Glutamatergic neuron (in vitro differentiated cells): ENCODE measurements at regions not wholly inside any gene's neighbourhood (a gene's known extent, or its start where the extent isn't known, plus 50 kb on each side); places are given as distances from the start of the nearest gene placed in this dataset.

Experiments
- DNase-seq: peaks from one replicate; pipeline ENCODE4 v3.0.0; 2022
- H3K27ac Mint-ChIP-seq: one replicate; pipeline ENCODE4 v1.8.0; 2020; ENCODE audit warnings: mild to moderate bottlenecking, mixed read lengths, inconsistent platforms; ENCODE audit not compliant: unreplicated experiment
- H3K27me3 Mint-ChIP-seq: one replicate; pipeline ENCODE4 v1.8.0; 2020; ENCODE audit warnings: mild to moderate bottlenecking, moderate library complexity, mixed read lengths, inconsistent platforms; ENCODE audit not compliant: unreplicated experiment
- H3K36me3 Mint-ChIP-seq: one replicate; pipeline ENCODE4 v1.8.0; 2020; ENCODE audit warnings: mild to moderate bottlenecking, mixed read lengths, inconsistent platforms; ENCODE audit not compliant: unreplicated experiment
- H3K4me1 Mint-ChIP-seq: one replicate; pipeline ENCODE4 v1.8.0; 2020; ENCODE audit warnings: mild to moderate bottlenecking, low read depth, mixed read lengths, inconsistent platforms; ENCODE audit not compliant: unreplicated experiment
- H3K4me3 Mint-ChIP-seq: one replicate; pipeline ENCODE4 v1.8.0; 2020; ENCODE audit warnings: mild to moderate bottlenecking, mixed read lengths, inconsistent platforms; ENCODE audit not compliant: unreplicated experiment
- H3K9me3 Mint-ChIP-seq: one replicate; pipeline ENCODE4 v1.8.0; 2020; ENCODE audit warnings: mild to moderate bottlenecking, moderate library complexity, mixed read lengths, inconsistent platforms; ENCODE audit not compliant: unreplicated experiment
- TF ChIP-seq, protein P1 (sequence below): fragments of 200-600 bp; sonication (generic); IDR thresholded peaks from one replicate; pipeline ENCODE4 v1.5.0; 2021; ENCODE audit not compliant: partially characterized antibody, unreplicated experiment

DNA sequence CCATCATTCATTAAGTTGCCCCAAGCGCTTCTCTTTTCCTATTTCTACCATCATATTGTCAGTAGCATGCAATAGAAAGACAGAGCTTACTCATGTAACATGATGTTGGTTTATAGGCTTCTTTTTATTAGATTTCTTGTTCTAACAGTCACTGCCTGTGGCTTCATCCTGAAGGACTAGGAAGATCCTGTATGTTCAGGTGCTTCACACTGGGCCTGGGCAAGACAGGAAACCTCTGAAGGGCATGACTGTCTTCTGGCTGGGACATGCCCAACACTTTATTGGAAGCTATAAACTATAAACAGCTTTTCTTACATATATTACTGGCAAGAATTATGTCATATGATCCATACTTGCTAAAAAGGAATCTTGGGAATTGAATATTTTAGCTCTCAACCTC is 258.4 kb upstream of the AKR1E2 start:
- Mint-ChIP-seq H3K27ac (no peak overlapping the region), H3K27me3 (no peaks in the 10 kb centered on the region), H3K9me3 (no peaks in the 10 kb centered on the region), H3K36me3 (no peaks in the 10 kb centered on the region), H3K4me3 (no peak overlapping the region), H3K4me1 (peaks cover 6% of the 10 kb centered on the region)
- TF ChIP-seq, protein P1, sequence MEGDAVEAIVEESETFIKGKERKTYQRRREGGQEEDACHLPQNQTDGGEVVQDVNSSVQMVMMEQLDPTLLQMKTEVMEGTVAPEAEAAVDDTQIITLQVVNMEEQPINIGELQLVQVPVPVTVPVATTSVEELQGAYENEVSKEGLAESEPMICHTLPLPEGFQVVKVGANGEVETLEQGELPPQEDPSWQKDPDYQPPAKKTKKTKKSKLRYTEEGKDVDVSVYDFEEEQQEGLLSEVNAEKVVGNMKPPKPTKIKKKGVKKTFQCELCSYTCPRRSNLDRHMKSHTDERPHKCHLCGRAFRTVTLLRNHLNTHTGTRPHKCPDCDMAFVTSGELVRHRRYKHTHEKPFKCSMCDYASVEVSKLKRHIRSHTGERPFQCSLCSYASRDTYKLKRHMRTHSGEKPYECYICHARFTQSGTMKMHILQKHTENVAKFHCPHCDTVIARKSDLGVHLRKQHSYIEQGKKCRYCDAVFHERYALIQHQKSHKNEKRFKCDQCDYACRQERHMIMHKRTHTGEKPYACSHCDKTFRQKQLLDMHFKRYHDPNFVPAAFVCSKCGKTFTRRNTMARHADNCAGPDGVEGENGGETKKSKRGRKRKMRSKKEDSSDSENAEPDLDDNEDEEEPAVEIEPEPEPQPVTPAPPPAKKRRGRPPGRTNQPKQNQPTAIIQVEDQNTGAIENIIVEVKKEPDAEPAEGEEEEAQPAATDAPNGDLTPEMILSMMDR = no peak
- no peak for DNase-seq

DNA sequence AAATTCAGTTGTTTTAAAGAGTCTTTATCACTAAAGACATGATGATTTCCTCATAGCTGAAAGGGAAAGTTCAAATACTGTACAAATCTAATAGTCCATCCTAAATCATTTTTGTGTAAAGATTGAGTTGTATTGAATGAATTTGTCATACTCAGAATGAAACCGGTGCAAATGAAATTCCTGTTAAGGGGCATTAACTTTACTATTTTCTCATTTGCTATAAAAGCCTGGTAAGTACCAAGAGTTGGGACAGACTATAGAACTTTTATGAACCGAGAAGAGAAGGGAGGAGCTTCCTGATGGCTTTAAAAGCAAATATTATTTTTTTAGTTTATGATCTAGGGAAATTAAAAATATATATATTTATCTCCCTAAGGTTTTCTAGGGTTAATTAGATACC is 260.0 kb upstream of the AKR1E2 start:
- no peaks in the 10 kb centered on the region for H3K27me3 Mint-ChIP-seq
- H3K4me3 Mint-ChIP-seq = no peak overlapping the region
- no peak for DNase-seq
- H3K27ac Mint-ChIP-seq = no peak overlapping the region
- H3K9me3 Mint-ChIP-seq = no peaks in the 10 kb centered on the region
- no peaks in the 10 kb centered on the region for H3K36me3 Mint-ChIP-seq
- TF ChIP-seq, protein P1 = no peak
- peaks cover 10% of the 10 kb centered on the region for H3K4me1 Mint-ChIP-seq

DNA sequence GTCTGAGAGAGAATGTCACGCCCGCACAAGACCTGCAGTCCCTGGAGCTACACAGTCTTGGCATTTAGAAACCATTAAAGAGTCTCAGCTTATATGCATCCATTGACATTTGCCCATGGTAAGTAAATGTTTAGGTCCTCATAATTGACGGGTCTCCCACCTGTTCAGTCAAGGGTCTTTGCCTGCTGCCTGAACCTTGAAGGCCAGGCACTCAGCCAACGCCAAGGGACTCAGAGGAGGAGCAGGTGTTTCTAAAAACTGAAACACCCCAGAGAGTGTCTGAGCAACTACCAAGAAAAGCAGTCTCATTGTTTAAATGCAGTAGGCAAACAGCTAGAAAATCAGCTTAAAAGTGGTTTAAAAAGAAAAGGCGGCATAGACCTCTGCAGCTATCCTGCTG is 264.7 kb upstream of the AKR1E2 start:
- no peaks in the 10 kb centered on the region for H3K36me3 Mint-ChIP-seq
- TF ChIP-seq, protein P1 = no peak
- no peak overlapping the region for H3K27ac Mint-ChIP-seq
- no peaks in the 10 kb centered on the region for H3K9me3 Mint-ChIP-seq
- peaks cover 4% of the 10 kb centered on the region for H3K4me1 Mint-ChIP-seq
- H3K4me3 Mint-ChIP-seq = no peak overlapping the region
- DNase-seq = no peak
- no peaks in the 10 kb centered on the region for H3K27me3 Mint-ChIP-seq

DNA sequence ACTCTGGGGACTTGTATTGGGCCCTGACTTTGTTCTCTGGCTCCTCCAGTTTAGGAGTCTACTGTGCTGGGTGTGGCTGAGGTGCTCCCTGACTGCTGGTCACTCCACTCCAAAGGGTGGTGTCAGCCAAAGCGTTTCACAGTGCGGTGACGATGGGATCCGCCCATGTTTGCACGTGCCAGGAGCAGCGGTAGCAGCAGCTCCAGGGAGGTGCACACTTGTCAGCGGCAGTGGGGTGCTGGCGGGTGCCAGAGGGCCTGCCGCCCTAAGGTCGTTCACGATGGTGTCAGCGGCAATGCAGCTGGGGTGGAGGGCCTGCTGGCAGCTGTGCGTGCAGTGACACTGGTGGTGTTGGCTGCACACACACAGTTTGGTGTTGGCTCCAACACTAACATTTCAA is 268.5 kb upstream of the AKR1E2 start:
- no peak for DNase-seq
- peaks cover 4% of the 10 kb centered on the region for H3K4me1 Mint-ChIP-seq
- TF ChIP-seq, protein P1 = no peak

DNA sequence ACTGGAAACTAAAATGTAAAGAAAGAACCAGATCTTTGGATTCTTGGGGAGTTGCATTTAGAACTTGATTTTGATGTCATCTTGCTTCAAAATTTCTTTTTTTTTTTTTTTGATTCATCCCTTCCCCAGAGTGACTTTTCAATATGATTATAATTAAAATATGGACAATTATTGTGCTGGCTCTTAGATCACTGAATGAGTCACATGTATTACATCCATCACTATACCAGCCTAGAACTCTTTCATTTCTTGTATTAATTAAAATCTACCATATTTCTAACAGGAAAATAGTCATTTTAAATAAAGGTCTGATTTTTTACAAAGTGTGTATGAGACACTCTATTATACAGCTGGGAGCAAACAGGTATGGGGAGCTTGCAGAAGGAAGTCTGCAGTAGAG is 269.5 kb upstream of the AKR1E2 start:
- no peaks in the 10 kb centered on the region for H3K27me3 Mint-ChIP-seq
- H3K9me3 Mint-ChIP-seq = no peaks in the 10 kb centered on the region
- no peak overlapping the region for H3K4me3 Mint-ChIP-seq
- H3K4me1 Mint-ChIP-seq = no peaks in the 10 kb centered on the region
- no peaks in the 10 kb centered on the region for H3K36me3 Mint-ChIP-seq
- no peak overlapping the region for H3K27ac Mint-ChIP-seq
- TF ChIP-seq, protein P1 = no peak
- DNase-seq = no peak

More for the DNA sequence above, 268.5 kb upstream of the AKR1E2 start:
- H3K27me3 Mint-ChIP-seq = no peaks in the 10 kb centered on the region
- H3K9me3 Mint-ChIP-seq = no peaks in the 10 kb centered on the region
- no peak overlapping the region for H3K4me3 Mint-ChIP-seq
- no peaks in the 10 kb centered on the region for H3K36me3 Mint-ChIP-seq
- no peak overlapping the region for H3K27ac Mint-ChIP-seq
